ENCODE measurements at regions not wholly inside any gene's neighbourhood (a gene's known extent, or its start where the extent isn't known, plus 50 kb on each side); places are given as distances from the start of the nearest gene placed in this dataset.

DNA sequence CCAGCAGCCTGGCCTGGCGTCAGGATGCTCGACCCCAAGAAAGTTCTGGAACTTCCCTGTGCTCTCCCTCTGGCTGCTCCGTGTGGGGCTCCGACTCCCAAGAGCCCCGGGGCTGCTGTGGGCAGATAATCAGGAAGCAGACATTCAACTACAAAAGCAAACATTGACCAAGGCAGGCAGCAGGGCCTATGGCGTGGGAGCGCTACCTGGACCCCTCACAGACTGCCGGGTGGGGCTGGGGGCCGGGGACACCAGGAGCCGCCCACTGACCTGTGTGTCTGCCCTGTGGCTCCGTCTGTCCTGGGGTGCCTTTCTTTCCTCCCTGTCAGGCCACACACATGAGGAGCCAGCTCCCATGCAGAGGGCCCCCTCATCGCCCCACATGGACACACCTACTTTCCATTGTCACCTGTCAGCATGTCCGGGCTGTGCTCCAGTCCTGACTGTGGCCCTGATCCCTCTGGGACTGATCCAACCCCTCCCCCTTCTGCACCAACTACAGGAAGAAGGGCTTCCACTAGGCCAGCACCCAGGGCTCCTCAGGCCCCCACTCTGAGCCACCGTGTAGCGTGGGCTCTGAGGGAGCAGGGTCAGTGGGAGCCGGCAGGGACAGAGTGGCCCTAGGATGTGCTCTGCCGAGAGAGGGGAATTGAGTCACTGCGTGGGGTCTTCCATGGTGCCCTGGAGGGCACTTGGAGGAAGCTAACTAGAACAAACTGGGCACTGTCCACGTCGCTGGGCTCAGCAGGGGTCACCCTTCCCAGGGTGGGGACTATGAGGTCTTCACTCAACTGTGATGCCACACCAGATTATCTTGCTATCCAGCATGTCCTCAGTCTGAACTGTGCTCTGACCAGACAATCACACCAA lies 215.4 kb upstream of the C14orf180 start:
- Histone ChIP-seq H3K4me2 (ENCODE audit: low read length) (no peak overlapping the region), H3K9me3 (ENCODE audit: insufficient read depth, low read depth, low read length) (peaks cover 4% of the 10 kb centered on the region), H3K4me3 (ENCODE audit: low read depth, low read length) (no peak overlapping the region), H2AK5ac (ENCODE audit: low read length) (no peak overlapping the region), H3K4ac (ENCODE audit: low read depth, low read length) (no peak overlapping the region), H3K79me1 (ENCODE audit: low read length) (no peaks in the 10 kb centered on the region), H3K18ac (ENCODE audit: low read length) (no peak overlapping the region), H2BK5ac (ENCODE audit: low read depth, low read length, poor library complexity) (no peak overlapping the region), H3K4me1 (ENCODE audit: control insufficient read depth in 1 of 2, insufficient read depth in 2 of 2, low read length in 2 of 2) (no peaks in the 10 kb centered on the region), H3K14ac (ENCODE audit: low read length) (no peak overlapping the region), H3K9ac (ENCODE audit: low read length) (no peak overlapping the region), H4K8ac (ENCODE audit: low read depth, low read length) (no peak overlapping the region), H3K36me3 (ENCODE audit: control insufficient read depth in 1 of 2, insufficient read depth in 2 of 2, low read length in 2 of 2) (no peaks in the 10 kb centered on the region), H3K23ac (ENCODE audit: low read length) (no peak overlapping the region), H4K91ac (ENCODE audit: low read depth, low read length) (no peak overlapping the region), H3K79me2 (ENCODE audit: control insufficient read depth, insufficient read depth, low read length, poor library complexity) (no peaks in the 10 kb centered on the region), H2BK120ac (ENCODE audit: insufficient read depth, low read length, poor library complexity) (no peak overlapping the region), H2AFZ (ENCODE audit: insufficient read depth, low read length, poor library complexity) (no peak overlapping the region), H2BK12ac (ENCODE audit: low read length) (no peak overlapping the region), H3K27me3 (ENCODE audit: insufficient read depth, low read length) (no peaks in the 10 kb centered on the region), H4K12ac (ENCODE audit: low read depth, low read length) (no peak overlapping the region), H3K27ac (ENCODE audit: low read depth, low read length) (no peak overlapping the region)
- no CpG with 5 or more reads among the region's 20 CpGs for WGBS (ENCODE audit: extremely low coverage, insufficient coverage, insufficient read length)
- DNase-seq, result no peak

DNA sequence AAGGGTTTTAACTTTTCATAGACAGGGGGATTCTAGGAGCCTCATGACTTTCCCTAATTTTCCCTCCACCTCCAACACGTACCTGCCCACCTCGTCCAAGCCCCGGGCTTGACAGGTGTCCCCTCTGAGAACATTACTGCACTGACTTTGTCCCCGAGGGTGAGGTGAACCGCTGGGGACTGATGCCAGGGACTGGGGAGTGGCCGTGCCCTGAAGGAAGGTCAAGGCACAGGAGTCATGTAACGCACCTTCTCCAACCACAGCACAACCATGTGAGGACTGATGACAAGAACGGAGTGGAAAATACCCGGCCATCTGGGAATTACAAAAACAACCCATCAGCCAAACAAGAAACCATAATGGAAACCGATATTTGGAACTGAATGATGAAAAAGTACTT lies 214.7 kb upstream of the C14orf180 start:
- H3K14ac ChIP-seq (ENCODE audit: low read length), result no peak overlapping the region
- H3K4ac ChIP-seq (ENCODE audit: low read depth, low read length), result no peak overlapping the region

DNA sequence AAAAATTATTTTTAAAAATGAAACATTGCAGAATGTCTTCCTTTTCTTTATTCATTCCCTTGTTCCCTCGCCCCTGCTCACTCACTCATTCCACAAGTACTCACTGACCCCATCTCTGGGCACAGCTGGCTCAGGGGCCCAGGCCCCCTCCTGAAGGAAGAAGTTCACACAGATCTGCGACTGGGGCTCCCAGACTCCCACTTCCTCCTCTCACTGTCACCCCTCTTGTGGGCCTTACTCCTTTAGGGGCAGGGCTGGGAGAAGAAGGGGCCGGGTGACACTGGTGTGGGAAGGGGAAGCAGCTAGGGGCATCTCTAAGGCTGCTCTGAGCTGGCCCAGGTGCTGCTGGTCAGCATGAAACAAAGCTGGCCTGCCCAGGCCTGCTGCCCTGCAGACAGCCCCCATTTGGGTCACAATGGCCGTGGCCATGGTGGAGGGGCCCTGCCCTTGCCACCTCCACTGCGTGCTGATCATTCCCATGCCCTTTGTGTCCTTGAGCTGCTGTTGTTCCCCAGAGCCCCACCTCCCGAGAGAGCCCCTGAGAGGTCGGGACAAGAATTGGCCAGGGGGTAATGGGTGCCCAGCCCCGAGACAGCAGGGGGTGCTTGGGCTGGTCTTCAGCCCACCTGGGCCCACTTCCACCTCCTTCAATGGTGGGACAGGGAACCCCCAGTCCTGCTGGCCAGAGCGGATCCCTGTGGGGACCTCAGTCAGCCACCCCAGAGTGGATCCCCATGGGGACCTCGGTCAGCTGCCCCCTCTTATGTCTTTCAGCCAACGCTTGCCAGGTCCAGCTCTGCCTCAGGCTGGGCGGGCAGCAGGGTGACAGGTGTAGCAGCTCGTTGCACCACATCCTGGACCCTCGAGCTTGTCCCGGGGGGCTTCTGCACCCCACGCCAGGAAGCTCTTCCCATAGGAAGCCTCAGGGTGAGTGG lies 212.4 kb upstream of the C14orf180 start:
- no peak overlapping the region for H2AK5ac ChIP-seq (ENCODE audit: low read length)
- H3K27ac ChIP-seq (ENCODE audit: low read depth, low read length), result no peak overlapping the region
- no peaks in the 10 kb centered on the region for H3K79me1 ChIP-seq (ENCODE audit: low read length)
- H2BK5ac ChIP-seq (ENCODE audit: low read depth, low read length, poor library complexity), result no peak overlapping the region
- H4K91ac ChIP-seq (ENCODE audit: low read depth, low read length), result no peak overlapping the region
- no peak for DNase-seq
- no peak overlapping the region for H3K4me2 ChIP-seq (ENCODE audit: low read length)
- no peak overlapping the region for H2BK120ac ChIP-seq (ENCODE audit: insufficient read depth, low read length, poor library complexity)
- H3K9me3 ChIP-seq (ENCODE audit: insufficient read depth, low read depth, low read length), result peaks cover 7% of the 10 kb centered on the region
- no peak overlapping the region for H3K4ac ChIP-seq (ENCODE audit: low read depth, low read length)
- no peaks in the 10 kb centered on the region for H3K36me3 ChIP-seq (ENCODE audit: control insufficient read depth in 1 of 2, insufficient read depth in 2 of 2, low read length in 2 of 2)
- H3K4me1 ChIP-seq (ENCODE audit: control insufficient read depth in 1 of 2, insufficient read depth in 2 of 2, low read length in 2 of 2), result no peaks in the 10 kb centered on the region
- no peak overlapping the region for H4K8ac ChIP-seq (ENCODE audit: low read depth, low read length)
- no peak overlapping the region for H3K14ac ChIP-seq (ENCODE audit: low read length)
- H3K9ac ChIP-seq (ENCODE audit: low read length), result no peak overlapping the region
- H3K4me3 ChIP-seq (ENCODE audit: low read depth, low read length), result no peak overlapping the region
- H2BK12ac ChIP-seq (ENCODE audit: low read length), result no peak overlapping the region
- no peak overlapping the region for H4K12ac ChIP-seq (ENCODE audit: low read depth, low read length)
- H3K27me3 ChIP-seq (ENCODE audit: insufficient read depth, low read length), result no peaks in the 10 kb centered on the region
- no peak overlapping the region for H3K23ac ChIP-seq (ENCODE audit: low read length)
- H3K18ac ChIP-seq (ENCODE audit: low read length), result no peak overlapping the region
- no CpG with 5 or more reads among the region's 16 CpGs for WGBS (ENCODE audit: extremely low coverage, insufficient coverage, insufficient read length)
- no peak overlapping the region for H2AFZ ChIP-seq (ENCODE audit: insufficient read depth, low read length, poor library complexity)
- no peaks in the 10 kb centered on the region for H3K79me2 ChIP-seq (ENCODE audit: control insufficient read depth, insufficient read depth, low read length, poor library complexity)

More for the DNA sequence above, 214.7 kb upstream of the C14orf180 start:
- Histone ChIP-seq H3K79me1 (ENCODE audit: low read length) (no peaks in the 10 kb centered on the region), H3K79me2 (ENCODE audit: control insufficient read depth, insufficient read depth, low read length, poor library complexity) (no peaks in the 10 kb centered on the region), H3K4me2 (ENCODE audit: low read length) (no peak overlapping the region), H4K8ac (ENCODE audit: low read depth, low read length) (no peak overlapping the region), H3K18ac (ENCODE audit: low read length) (no peak overlapping the region), H2AK5ac (ENCODE audit: low read length) (no peak overlapping the region), H3K23ac (ENCODE audit: low read length) (no peak overlapping the region), H3K4me3 (ENCODE audit: low read depth, low read length) (peak overlapping the region; percentile 1), H3K36me3 (ENCODE audit: control insufficient read depth in 1 of 2, insufficient read depth in 2 of 2, low read length in 2 of 2) (no peaks in the 10 kb centered on the region), H3K4me1 (ENCODE audit: control insufficient read depth in 1 of 2, insufficient read depth in 2 of 2, low read length in 2 of 2) (no peaks in the 10 kb centered on the region), H2BK5ac (ENCODE audit: low read depth, low read length, poor library complexity) (no peak overlapping the region), H3K27ac (ENCODE audit: low read depth, low read length) (no peak overlapping the region), H2BK120ac (ENCODE audit: insufficient read depth, low read length, poor library complexity) (no peak overlapping the region), H4K91ac (ENCODE audit: low read depth, low read length) (no peak overlapping the region), H3K9ac (ENCODE audit: low read length) (no peak overlapping the region), H2AFZ (ENCODE audit: insufficient read depth, low read length, poor library complexity) (no peak overlapping the region), H3K9me3 (ENCODE audit: insufficient read depth, low read depth, low read length) (peaks cover 4% of the 10 kb centered on the region), H3K27me3 (ENCODE audit: insufficient read depth, low read length) (no peaks in the 10 kb centered on the region), H2BK12ac (ENCODE audit: low read length) (no peak overlapping the region), H4K12ac (ENCODE audit: low read depth, low read length) (no peak overlapping the region)
- WGBS (ENCODE audit: extremely low coverage, insufficient coverage, insufficient read length), result no CpG with 5 or more reads among the region's 10 CpGs
- DNase-seq, result no peak

DNA sequence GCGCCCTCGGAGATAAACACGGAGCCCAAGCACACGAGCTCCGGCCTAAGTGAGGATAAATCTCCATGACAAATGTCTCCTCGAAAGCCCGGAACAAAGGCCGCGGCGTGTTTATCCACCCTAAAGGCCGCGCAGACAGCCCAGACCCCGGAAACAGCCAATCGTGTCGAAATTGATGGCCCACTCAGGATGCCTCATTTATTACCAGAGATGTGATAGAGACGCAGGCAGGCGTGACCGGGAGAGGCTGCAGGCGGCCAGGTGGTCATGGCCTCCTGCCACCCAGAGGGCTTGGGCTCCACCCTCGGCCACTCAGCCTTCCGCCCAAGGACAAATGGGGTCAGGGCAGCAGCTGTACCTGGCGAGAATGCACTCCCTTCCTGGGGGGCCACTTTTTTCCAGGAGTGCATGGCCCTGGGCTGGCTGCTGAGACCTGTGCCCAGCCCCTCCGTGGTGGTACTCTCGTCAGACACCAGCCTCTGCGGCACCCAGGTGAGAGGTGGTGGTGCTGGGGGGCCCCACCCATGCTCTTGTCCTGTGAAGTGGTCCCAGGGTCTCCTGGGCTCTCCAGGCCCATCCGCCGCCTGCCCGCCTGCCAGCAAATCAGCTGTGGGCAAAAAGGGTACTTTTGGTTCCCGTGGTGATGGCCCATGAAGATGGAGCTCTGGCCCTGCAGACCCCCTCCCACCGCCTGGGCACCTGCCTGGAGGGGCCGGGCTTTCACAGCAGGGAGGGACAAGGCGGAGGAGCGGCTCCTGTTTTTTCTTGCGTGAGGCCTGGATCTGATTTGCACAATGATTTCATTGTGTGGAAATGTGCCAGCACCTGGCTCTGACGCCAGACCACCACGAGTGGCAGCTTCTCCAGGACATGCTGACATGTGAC lies 211.5 kb upstream of the C14orf180 start:
- H3K9ac ChIP-seq (ENCODE audit: low read length), result no peak overlapping the region
- H4K8ac ChIP-seq (ENCODE audit: low read depth, low read length), result no peak overlapping the region
- no peaks in the 10 kb centered on the region for H3K36me3 ChIP-seq (ENCODE audit: control insufficient read depth in 1 of 2, insufficient read depth in 2 of 2, low read length in 2 of 2)
- no CpG with 5 or more reads among the region's 36 CpGs for whole genome bisulfite sequencing (ENCODE audit: extremely low coverage, insufficient coverage, insufficient read length)
- DNase-seq, result no peak
- no peak overlapping the region for H3K14ac ChIP-seq (ENCODE audit: low read length)
- no peak overlapping the region for H4K91ac ChIP-seq (ENCODE audit: low read depth, low read length)
- H3K27me3 ChIP-seq (ENCODE audit: insufficient read depth, low read length), result no peaks in the 10 kb centered on the region
- H2AK5ac ChIP-seq (ENCODE audit: low read length), result no peak overlapping the region
- no peak overlapping the region for H3K4ac ChIP-seq (ENCODE audit: low read depth, low read length)
- no peaks in the 10 kb centered on the region for H3K4me1 ChIP-seq (ENCODE audit: control insufficient read depth in 1 of 2, insufficient read depth in 2 of 2, low read length in 2 of 2)
- no peak overlapping the region for H3K18ac ChIP-seq (ENCODE audit: low read length)
- H3K9me3 ChIP-seq (ENCODE audit: insufficient read depth, low read depth, low read length), result peaks cover 8% of the 10 kb centered on the region
- no peak overlapping the region for H4K12ac ChIP-seq (ENCODE audit: low read depth, low read length)
- H3K27ac ChIP-seq (ENCODE audit: low read depth, low read length), result no peak overlapping the region
- no peak overlapping the region for H3K4me2 ChIP-seq (ENCODE audit: low read length)
- no peak overlapping the region for H2BK12ac ChIP-seq (ENCODE audit: low read length)
- no peak overlapping the region for H2BK120ac ChIP-seq (ENCODE audit: insufficient read depth, low read length, poor library complexity)
- H2AFZ ChIP-seq (ENCODE audit: insufficient read depth, low read length, poor library complexity), result no peak overlapping the region
- H3K4me3 ChIP-seq (ENCODE audit: low read depth, low read length), result no peak overlapping the region
- no peaks in the 10 kb centered on the region for H3K79me1 ChIP-seq (ENCODE audit: low read length)
- H2BK5ac ChIP-seq (ENCODE audit: low read depth, low read length, poor library complexity), result no peak overlapping the region
- no peak overlapping the region for H3K23ac ChIP-seq (ENCODE audit: low read length)
- no peaks in the 10 kb centered on the region for H3K79me2 ChIP-seq (ENCODE audit: control insufficient read depth, insufficient read depth, low read length, poor library complexity)
